IMR-90 (cell line): ENCODE measurements at regions not wholly inside any gene's neighbourhood (a gene's known extent, or its start where the extent isn't known, plus 50 kb on each side); places are given as distances from the start of the nearest gene placed in this dataset.

Source experiments
- ATAC-seq: fragments of 200-7000 bp; cut with Tn5 transposase; 2 replicates; pipeline ENCODE4 v1.9.1; 2020; ENCODE audit warnings: low read depth, mild to moderate bottlenecking, moderate library complexity
- BruUV-seq: library from RNA; stranded (reverse); fragments of 400-500 nt; replicated peaks from 2 replicates; lab custom pipeline; 2021; lab: Mats Ljungman, UMichigan
- CTCF ChIA-PET: fragments of 300-600 bp; formaldehyde crosslinking; extraction: SDS; loops from one replicate; lab custom pipeline; 2021; ENCODE audit warnings: antibody characterized with exemption; lab: Yijun Ruan, JAX
- POLR2A ChIA-PET: fragments of 300-600 bp; sonication (Branson Sonifier 250); formaldehyde crosslinking; loops from one replicate; lab custom pipeline; 2022; ENCODE audit warnings: antibody characterized with exemption; ENCODE audit not compliant: unreplicated experiment; lab: Charles Lee
- DNase-seq: peaks from one replicate; pipeline ENCODE4 v3.0.0; 2013
- H2AFZ ChIP-seq: replicated peaks from 2 replicates; pipeline ENCODE3; 2013; ENCODE audit warnings: low read length, mild to moderate bottlenecking; ENCODE audit not compliant: poor library complexity
- H2AK5ac ChIP-seq: 2 replicates; pipeline ENCODE4 v1.6.1; 2013; ENCODE audit warnings: low read depth, low read length, inconsistent platforms
- H2AK9ac ChIP-seq: replicated peaks from 2 replicates; pipeline ENCODE3; 2013; ENCODE audit warnings: mild to moderate bottlenecking, low read depth, low read length, moderate library complexity; ENCODE audit not compliant: poor library complexity
- H2BK120ac ChIP-seq: 2 replicates; pipeline ENCODE4 v1.6.1; 2013; ENCODE audit warnings: low read depth, low read length, inconsistent platforms
- H2BK15ac ChIP-seq: 3 replicates; pipeline ENCODE4 v1.6.1; 2013; ENCODE audit warnings: low read depth, low read length, inconsistent platforms
- H2BK20ac ChIP-seq: 2 replicates; pipeline ENCODE4 v1.6.1; 2013; ENCODE audit warnings: low read depth, mild to moderate bottlenecking, inconsistent platforms, low read length, moderate library complexity
- H2BK5ac ChIP-seq: 2 replicates; pipeline ENCODE4 v1.6.1; 2013; ENCODE audit warnings: mild to moderate bottlenecking, low read depth, low read length, inconsistent platforms; ENCODE audit not compliant: poor library complexity, severe bottlenecking
- H3K14ac ChIP-seq: replicated peaks from 2 replicates; pipeline ENCODE4 v1.6.1; 2013; ENCODE audit warnings: low read depth, low read length, inconsistent platforms
- H3K18ac ChIP-seq: 2 replicates; pipeline ENCODE4 v1.6.1; 2013; ENCODE audit warnings: low read depth, low read length, control low read depth
- H3K23ac ChIP-seq: 2 replicates; pipeline ENCODE4 v1.6.1; 2013; ENCODE audit warnings: low read depth, low read length, inconsistent platforms
- H3K27ac ChIP-seq: 2 replicates; pipeline ENCODE4 v1.5.1; 2013; ENCODE audit warnings: mild to moderate bottlenecking, control low read depth, low read length; ENCODE audit not compliant: insufficient read depth
- H3K27me3 ChIP-seq: 2 replicates; pipeline ENCODE4 v1.6.1; 2013; ENCODE audit warnings: low read length; ENCODE audit not compliant: control insufficient read depth, insufficient read depth
- H3K36me3 ChIP-seq: 2 replicates; pipeline ENCODE4 v1.6.1; 2013; ENCODE audit warnings: low read length, mixed read lengths; ENCODE audit not compliant: control insufficient read depth, insufficient read depth
- H3K4ac ChIP-seq: 2 replicates; pipeline ENCODE4 v1.6.1; 2013; ENCODE audit warnings: low read depth, low read length, inconsistent platforms
- H3K4me1 ChIP-seq: 2 replicates; pipeline ENCODE4 v1.6.1; 2013; ENCODE audit warnings: low read length, mixed read lengths; ENCODE audit not compliant: control insufficient read depth, insufficient read depth
- H3K4me2 ChIP-seq: 2 replicates; pipeline ENCODE4 v1.6.1; 2013; ENCODE audit warnings: low read depth, mild to moderate bottlenecking, control low read depth, low read length, moderate library complexity
- H3K4me3 ChIP-seq: 2 replicates; pipeline ENCODE4 v1.5.1; 2013; ENCODE audit warnings: low read depth, mild to moderate bottlenecking, control low read depth, low read length, moderate library complexity; ENCODE audit not compliant: insufficient read depth
- H3K56ac ChIP-seq: 2 replicates; pipeline ENCODE4 v1.6.1; 2013; ENCODE audit warnings: low read length, inconsistent platforms; ENCODE audit not compliant: insufficient read depth; ENCODE audit errors: extremely low read depth
- H3K79me1 ChIP-seq, 2 experiments: 2 replicates each; pipeline ENCODE4 v1.6.1; 2013; ENCODE audit warnings: low read length in 2 of 2, inconsistent platforms in 1 of 2, low read depth in 1 of 2
- H3K9ac ChIP-seq: 2 replicates; pipeline ENCODE4 v1.6.1; 2013; ENCODE audit warnings: low read depth, low read length, control low read depth
- H3K9me1 ChIP-seq: 2 replicates; pipeline ENCODE4 v1.6.1; 2013; ENCODE audit warnings: low read length, inconsistent platforms; ENCODE audit not compliant: insufficient read depth
- H3K9me3 ChIP-seq: 2 replicates; pipeline ENCODE4 v1.6.1; 2013; ENCODE audit warnings: low read length; ENCODE audit not compliant: control insufficient read depth, insufficient read depth
- H4K20me1 ChIP-seq: 2 replicates; pipeline ENCODE4 v1.6.1; 2013; ENCODE audit warnings: low read length, inconsistent platforms; ENCODE audit not compliant: insufficient read depth
- H4K5ac ChIP-seq: 2 replicates; pipeline ENCODE4 v1.6.1; 2013; ENCODE audit warnings: mild to moderate bottlenecking, low read depth, low read length, control low read depth
- H4K8ac ChIP-seq, 2 experiments: 2 replicates each; pipeline ENCODE4 v1.6.1; 2013; ENCODE audit warnings: low read depth in 2 of 2, low read length in 2 of 2, control low read depth in 1 of 2, inconsistent platforms in 1 of 2
- H4K91ac ChIP-seq: 2 replicates; pipeline ENCODE4 v1.6.1; 2013; ENCODE audit warnings: low read depth, low read length, inconsistent platforms; ENCODE audit not compliant: insufficient read depth
- BHLHE40 ChIP-seq: fragments of 150-350 bp; IDR thresholded peaks from 2 replicates; pipeline ENCODE4 v1.6.1; 2016; ENCODE audit warnings: mild to moderate bottlenecking, low read depth, low read length
- CEBPB ChIP-seq: IDR thresholded peaks from 2 replicates; pipeline ENCODE4 v1.6.1; 2012; ENCODE audit warnings: low read depth, low read length, improper control_type of control experiment
- CHD1 ChIP-seq: IDR thresholded peaks from 2 replicates; pipeline ENCODE4 v1.6.1; 2012; ENCODE audit warnings: low read depth, low read length, improper control_type of control experiment
- ELK1 ChIP-seq: fragments of 150-350 bp; IDR thresholded peaks from 2 replicates; pipeline ENCODE4 v1.6.1; 2016; ENCODE audit warnings: low read depth, mild to moderate bottlenecking, low read length, moderate library complexity, borderline replicate concordance
- FOS ChIP-seq: fragments of 150-350 bp; IDR thresholded peaks from 2 replicates; pipeline ENCODE4 v1.6.1; 2016; ENCODE audit warnings: low read depth, low read length
- MAFK ChIP-seq: IDR thresholded peaks from 2 replicates; pipeline ENCODE4 v1.6.1; 2012; ENCODE audit warnings: low read depth, low read length, improper control_type of control experiment
- MAZ ChIP-seq: IDR thresholded peaks from 2 replicates; pipeline ENCODE4 v1.6.1; 2012; ENCODE audit warnings: low read depth, mild to moderate bottlenecking, low read length, improper control_type of control experiment, moderate library complexity, borderline replicate concordance
- POLR2A ChIP-seq: IDR thresholded peaks from 2 replicates; pipeline ENCODE4 v1.6.1; 2012; ENCODE audit warnings: mild to moderate bottlenecking, low read depth, low read length
- RAD21 ChIP-seq: IDR thresholded peaks from 2 replicates; pipeline ENCODE4 v1.6.1; 2012; ENCODE audit warnings: low read length, improper control_type of control experiment
- RCOR1 ChIP-seq: IDR thresholded peaks from 2 replicates; pipeline ENCODE4 v1.6.1; 2012; ENCODE audit warnings: mild to moderate bottlenecking, low read length, improper control_type of control experiment; ENCODE audit not compliant: insufficient replicate concordance
- SMC3 ChIP-seq: fragments of 150-350 bp; IDR thresholded peaks from 2 replicates; pipeline ENCODE4 v1.6.1; 2016; ENCODE audit warnings: low read depth, mild to moderate bottlenecking, antibody characterized with exemption, low read length, moderate library complexity
- WGBS, 2 experiments: methylation state at CpG; one replicate each; pipeline versions ENCODE4 v1.1.5 to v1.1.7; 2013; ENCODE audit warnings: missing lambda C conversion rate in 2 of 2; ENCODE audit not compliant: insufficient read length in 1 of 2; ENCODE audit errors: extremely low coverage in 2 of 2; 5-methylcytosine and 5-hydroxymethylcytosine counted together
- dilution Hi-C: fragments of 300-500 bp; cut with HindIII; formaldehyde crosslinking; loops from one replicate; pipeline ENCODE4 v1.14.3; 2018; ENCODE audit warnings: low sequenced_read_pairs; ENCODE audit not compliant: unreplicated experiment
- in situ Hi-C: fragments of 300-500 bp; cut with MboI; formaldehyde crosslinking; loops from 3 replicates; pipeline ENCODE4 v1.14.3; 2019; ENCODE audit warnings: low sequenced_read_pairs, inconsistent platforms, mixed read lengths
- intact Hi-C: fragments of 100-400 bp; cut with micrococcal nuclease; formaldehyde crosslinking; loops from 2 replicates; pipeline ENCODE4 v1.10.0; 2022
- TF ChIP-seq, protein P1 (sequence below): conservative IDR thresholded peaks from 2 replicates; pipeline ENCODE4 v1.5.1; 2012; ENCODE audit warnings: mild to moderate bottlenecking, low read depth, low read length, improper control_type of control experiment

DNA sequence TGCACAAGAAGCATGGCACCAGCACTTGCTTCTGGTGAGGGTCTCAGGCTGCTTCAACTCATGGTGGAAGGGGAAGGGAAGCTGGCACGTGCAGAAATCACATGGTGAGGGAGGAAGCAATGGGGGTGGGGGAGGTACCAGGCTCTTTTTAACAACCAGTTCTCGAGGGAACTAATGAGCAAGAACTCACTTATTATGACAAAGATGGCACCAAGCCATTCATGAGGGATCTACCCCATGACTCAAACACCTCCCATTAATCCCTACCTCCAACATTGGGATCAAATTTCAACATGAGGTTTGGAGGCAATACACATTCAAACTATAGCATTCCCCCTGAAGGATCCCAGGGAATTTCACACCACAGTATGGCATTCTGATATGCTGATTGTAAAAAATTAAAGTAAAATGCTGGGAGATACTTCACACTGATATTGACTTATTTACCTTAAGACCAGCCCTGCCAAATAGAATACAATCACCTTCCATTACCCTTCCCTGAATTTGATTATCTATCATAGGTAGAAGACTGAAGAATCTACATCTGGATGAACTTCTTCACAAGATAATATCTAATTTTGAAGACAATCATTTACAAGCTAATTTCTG is 201.7 kb upstream of the PLXNC1 start:
- 0 out of 2 replicates have a peak overlapping the region, but pooled peaks have one; percentile 0 for H3K14ac ChIP-seq
- ATAC-seq, result no peak
- H3K4ac ChIP-seq, result no peak overlapping the region; the same call in 1 of the 2 replicates
- WGBS, 2 experiments, result no CpG with 5 or more reads among the region's 2 CpGs
- H4K8ac ChIP-seq, result no peak overlapping the region
- no peaks in the 10 kb centered on the region for H3K27me3 ChIP-seq
- ChIA-PET POLR2A (no interaction called here), CTCF (interaction anchor here (0.5 to 1.5 kb wide), 2 partner anchors 41 to 67 kb away, joined by 3 read pairs; no protein-coding TSS in a partner anchor)
- no peak overlapping the region for H3K18ac ChIP-seq
- TF ChIP-seq CHD1 (no peak), MAFK (no peak), BHLHE40 (no peak), POLR2A (no peak), ELK1 (no peak), RCOR1 (no peak), CEBPB (no peak), MAZ (no peak), FOS (no peak), RAD21 (no peak), SMC3 (no peak)
- TF ChIP-seq, protein P1, sequence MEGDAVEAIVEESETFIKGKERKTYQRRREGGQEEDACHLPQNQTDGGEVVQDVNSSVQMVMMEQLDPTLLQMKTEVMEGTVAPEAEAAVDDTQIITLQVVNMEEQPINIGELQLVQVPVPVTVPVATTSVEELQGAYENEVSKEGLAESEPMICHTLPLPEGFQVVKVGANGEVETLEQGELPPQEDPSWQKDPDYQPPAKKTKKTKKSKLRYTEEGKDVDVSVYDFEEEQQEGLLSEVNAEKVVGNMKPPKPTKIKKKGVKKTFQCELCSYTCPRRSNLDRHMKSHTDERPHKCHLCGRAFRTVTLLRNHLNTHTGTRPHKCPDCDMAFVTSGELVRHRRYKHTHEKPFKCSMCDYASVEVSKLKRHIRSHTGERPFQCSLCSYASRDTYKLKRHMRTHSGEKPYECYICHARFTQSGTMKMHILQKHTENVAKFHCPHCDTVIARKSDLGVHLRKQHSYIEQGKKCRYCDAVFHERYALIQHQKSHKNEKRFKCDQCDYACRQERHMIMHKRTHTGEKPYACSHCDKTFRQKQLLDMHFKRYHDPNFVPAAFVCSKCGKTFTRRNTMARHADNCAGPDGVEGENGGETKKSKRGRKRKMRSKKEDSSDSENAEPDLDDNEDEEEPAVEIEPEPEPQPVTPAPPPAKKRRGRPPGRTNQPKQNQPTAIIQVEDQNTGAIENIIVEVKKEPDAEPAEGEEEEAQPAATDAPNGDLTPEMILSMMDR, result no peak
- dilution Hi-C loops, result no loop called here
- no peak overlapping the region for H2AK5ac ChIP-seq
- in situ Hi-C loops, result no loop called here
- H2BK20ac ChIP-seq, result no peak overlapping the region
- DNase-seq, result peak; percentile 56
- no peak overlapping the region for H4K91ac ChIP-seq
- no peaks in the 10 kb centered on the region for H4K20me1 ChIP-seq
- no peak overlapping the region for H2BK120ac ChIP-seq
- 0 out of 2 replicates have a peak, but pooled peaks cover 6% of the 10 kb centered on the region for H3K9me1 ChIP-seq
- no peak overlapping the region for H3K23ac ChIP-seq
- no peak overlapping the region for H3K9ac ChIP-seq
- BruUV-seq, result no TSS peak
- H4K5ac ChIP-seq, result no peak overlapping the region; the same call in 1 of the 2 replicates
- intact Hi-C loops, result no loop called here
- no peak overlapping the region for H3K4me3 ChIP-seq
- no peaks in the 10 kb centered on the region for H3K79me1 ChIP-seq
- H3K4me2 ChIP-seq, result no peak overlapping the region
- no peaks in the 10 kb centered on the region for H3K36me3 ChIP-seq
- no peak overlapping the region for H3K56ac ChIP-seq
- H3K4me1 ChIP-seq, result peaks cover 7% of the 10 kb centered on the region
- H2AK9ac ChIP-seq, result no peak overlapping the region
- no peak overlapping the region for H3K27ac ChIP-seq
- H2BK5ac ChIP-seq, result no peak overlapping the region
- H3K9me3 ChIP-seq, result no peaks in the 10 kb centered on the region; the same call in 1 of the 2 replicates
- no peak overlapping the region for H2BK15ac ChIP-seq
- H2AFZ ChIP-seq, result no peak overlapping the region
